HG03565 (cell line): ENCODE measurements at regions not wholly inside any gene's neighbourhood (a gene's known extent, or its start where the extent isn't known, plus 50 kb on each side); places are given as distances from the start of the nearest gene placed in this dataset.

Source experiments
- ATAC-seq: cut with Tn5 transposase; IDR thresholded peaks from one replicate; pipeline ENCODE4 v1.9.1; 2021; ENCODE audit warnings: mild to moderate bottlenecking, moderate library complexity; ENCODE audit not compliant: unreplicated experiment

DNA sequence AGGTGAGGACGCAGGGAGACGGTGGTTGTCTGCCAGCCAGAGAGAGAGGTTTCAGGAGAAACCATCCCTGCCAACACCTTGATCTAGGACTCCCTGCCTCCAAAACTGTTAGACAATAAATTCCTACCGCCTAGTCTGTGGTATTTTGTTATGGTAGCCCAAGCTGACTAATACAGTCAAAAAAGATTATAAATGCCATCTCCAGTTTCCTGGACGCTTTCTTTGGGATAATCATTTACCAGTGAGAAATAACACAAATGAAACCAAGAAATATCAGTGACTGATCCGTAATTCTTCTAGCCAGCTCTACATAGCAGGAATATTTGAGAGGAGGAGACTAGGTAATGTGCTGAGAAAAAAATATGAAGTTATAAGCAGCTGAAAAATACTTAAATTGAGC, 707.8 kb upstream of the LMCD1 start:
- ATAC-seq, result no peak

DNA sequence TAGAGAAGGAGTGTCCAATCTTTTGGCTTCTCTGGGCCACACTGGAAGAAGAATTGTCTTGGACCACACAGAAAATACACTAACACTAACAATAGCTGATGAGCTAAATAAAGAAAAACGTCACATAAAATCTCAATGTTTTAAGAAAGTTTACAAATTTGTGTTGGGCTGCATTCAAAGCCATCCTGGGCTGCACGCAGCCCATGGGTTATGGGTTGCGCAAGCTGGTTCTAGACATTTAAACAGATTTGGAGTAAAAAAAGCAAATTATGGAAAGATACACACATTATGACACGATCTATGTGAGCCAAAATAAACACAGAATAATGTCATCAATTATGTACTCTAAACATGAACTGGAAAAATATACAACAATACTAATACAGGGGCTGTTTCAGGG, 703.3 kb upstream of the LMCD1 start:
- ATAC-seq, result no peak

DNA sequence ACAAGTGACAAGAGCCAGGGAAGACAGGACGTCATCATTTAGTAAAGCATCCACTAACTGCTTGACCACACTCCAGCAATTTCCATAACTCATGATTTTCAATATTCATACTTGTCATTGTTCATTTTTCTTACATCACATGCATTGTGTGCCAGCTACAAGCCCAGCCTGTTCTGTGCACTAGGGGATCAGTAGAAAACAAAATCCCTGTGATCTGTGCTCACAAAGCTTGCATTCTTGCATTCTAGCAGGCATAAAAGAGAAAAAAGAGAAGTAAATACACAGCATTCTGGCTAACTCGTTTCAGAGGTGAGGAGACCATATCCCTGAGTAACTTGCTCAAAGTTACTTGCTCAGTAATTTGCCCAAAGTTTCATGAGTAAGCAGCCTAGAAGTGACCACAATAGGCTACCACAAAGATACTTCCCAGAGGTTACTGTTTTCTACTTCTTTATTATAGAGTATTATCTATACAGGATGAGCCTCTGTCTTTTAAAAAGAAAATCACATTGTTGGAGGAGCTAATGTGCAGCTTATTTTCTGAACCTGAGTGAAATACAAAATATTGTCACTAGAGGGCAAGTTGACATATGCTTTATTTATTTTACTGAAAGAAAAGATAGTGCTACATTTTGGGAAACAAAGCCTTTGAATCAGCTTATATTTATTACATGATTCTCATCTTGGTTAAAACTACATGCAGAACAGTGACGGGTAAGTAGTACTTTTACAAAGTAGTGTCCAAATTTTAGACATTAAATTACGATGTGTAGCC, 701.4 kb upstream of the LMCD1 start:
- no peak for ATAC-seq

DNA sequence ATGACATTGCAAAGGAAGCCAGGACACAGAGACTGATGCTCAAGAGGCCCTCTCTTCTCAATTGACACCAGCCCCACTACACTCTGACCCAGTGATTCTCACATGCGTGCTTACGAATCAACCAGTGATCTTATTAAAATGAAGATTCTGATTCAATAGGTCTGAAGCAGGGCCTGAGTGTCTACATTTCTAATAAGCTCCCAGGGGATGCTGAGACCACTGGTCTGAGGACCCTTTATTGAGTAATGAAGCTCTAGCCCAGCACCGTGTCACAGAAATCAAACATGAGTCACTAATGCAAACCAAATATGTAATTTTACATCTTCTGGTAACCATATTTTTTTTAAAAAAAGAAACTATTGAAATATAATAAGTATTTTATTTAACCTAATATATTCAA, 689.1 kb upstream of the LMCD1 start:
- ATAC-seq, result no peak

DNA sequence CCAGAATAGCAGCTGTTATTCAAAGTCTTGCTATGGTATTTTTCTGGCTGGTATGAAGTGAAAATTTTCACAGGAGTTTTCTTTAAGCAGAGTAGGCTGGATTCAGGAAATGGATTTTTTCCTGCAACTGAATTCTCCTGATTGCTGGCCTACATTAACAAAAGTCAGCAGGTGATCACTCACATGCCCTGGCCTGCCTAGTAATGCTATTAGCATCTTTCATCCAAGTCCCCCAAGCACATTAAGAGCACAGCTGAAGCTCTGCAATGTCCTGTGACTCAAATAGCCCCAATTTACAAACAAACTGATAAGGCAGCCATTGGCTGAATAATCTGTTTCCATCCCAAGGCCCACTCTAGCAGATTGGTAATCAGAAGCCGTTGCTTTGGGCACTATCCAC, 688.3 kb upstream of the LMCD1 start:
- no peak for ATAC-seq

DNA sequence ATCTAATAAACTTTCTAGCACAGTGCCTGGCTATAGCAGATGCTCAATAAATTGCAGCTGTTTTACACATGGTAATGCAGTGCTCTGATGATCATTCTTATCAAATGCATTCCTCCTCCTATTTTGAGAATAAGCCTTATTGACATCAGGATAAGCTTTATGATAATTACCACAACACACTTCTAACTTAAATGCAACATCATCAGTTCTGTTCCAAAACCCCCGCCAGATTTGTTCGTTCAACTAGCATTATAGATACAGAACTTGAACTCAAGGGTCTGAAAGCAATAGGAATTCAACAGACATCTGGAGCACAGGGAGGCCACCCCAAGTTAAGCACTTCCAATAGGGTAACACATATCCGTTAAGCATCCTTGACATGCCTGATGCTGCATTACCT, 684.4 kb upstream of the LMCD1 start:
- ATAC-seq, result no peak

DNA sequence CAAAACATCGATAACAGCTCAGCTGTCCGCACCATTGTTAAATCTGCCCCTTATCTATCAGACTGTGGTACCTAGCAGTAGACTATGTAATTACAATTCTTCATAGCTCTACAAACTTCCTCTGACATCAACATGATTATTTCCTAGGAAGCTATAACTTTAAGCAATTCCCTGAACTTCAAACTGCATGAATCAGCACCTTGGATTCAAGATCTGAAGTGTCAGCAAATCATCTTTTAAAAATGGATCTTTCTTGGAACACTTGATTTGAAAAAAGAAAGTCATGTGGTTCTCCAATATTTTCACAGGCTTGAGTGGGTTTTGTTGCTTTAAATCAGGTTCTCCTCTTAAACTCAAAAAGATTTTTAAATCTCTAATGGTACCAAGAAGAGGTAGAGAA, 680.7 kb upstream of the LMCD1 start:
- no peak for ATAC-seq

DNA sequence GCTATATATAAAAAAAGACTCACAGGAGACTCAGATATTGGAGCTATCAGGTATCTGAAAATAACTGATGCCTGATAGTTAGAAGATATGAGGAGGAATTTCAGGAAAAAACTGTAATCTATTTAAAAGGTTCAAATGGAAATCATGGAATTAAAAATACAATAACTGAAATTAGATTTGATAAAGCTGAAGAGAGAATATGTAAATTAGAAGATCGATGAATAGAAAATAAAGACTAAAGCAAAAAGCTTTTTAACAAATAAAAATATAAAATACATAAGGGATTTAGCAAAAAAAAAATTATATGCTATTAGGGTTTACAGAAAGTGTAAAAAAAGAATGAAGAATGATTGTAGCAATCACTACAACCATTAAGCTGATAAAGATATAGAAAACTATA, 679.8 kb upstream of the LMCD1 start:
- no peak for ATAC-seq

DNA sequence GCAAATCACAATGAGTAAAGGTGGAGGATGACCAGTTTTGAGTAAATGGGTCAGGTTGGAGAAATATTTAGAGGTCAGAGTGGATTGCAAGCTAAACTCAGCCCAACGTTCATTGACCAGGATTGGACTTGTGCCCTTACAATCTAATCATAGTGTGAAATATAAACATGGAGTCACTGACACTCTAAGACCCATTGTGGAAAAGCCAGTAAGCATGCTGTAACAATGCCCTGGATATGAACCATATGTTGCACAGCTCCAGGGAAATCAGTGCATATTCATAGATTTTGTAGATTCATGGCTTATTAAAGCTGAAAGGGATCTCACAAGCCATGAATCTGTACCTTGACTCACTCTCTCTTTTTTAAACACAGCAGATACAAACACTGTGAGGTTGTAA, 660.2 kb upstream of the LMCD1 start:
- no peak for ATAC-seq

DNA sequence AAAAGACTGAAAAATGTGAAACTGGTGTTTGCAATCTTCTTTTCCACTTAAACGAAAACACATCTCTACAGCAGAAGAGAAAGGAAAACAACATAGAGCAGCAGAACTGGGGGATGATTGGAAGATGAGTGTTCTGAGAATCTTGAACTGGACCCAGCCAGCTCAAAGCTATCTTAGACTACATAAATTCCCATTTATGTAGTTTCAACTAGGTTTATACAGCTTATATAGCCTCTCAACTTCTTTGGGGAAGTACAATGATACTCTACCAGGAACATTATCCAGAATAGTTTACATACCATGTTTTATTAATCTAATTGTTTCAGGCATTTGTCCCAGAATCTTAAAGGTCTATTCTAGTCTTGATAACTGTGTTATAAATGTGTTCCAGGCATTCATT, 658.2 kb upstream of the LMCD1 start:
- no peak for ATAC-seq

DNA sequence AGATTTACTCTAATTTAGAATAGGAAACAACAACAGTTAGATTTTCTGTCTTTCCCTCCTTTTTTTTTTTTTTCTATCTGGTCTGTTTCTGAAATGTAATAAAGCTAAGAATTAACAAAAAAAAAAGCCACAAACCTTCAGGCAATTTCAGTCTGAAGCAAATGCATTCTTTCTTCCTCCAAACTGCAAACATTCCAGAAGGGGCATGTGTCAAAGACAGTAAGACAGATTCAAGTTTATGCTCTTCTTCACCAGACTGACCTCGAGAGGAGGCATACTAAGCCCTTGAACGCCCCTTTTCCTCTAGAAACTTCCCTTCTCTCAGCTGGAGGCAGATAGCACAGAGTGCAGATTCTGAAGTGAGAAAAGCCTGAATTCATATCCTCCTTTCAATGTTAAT, 654.6 kb upstream of the LMCD1 start:
- ATAC-seq, result no peak

DNA sequence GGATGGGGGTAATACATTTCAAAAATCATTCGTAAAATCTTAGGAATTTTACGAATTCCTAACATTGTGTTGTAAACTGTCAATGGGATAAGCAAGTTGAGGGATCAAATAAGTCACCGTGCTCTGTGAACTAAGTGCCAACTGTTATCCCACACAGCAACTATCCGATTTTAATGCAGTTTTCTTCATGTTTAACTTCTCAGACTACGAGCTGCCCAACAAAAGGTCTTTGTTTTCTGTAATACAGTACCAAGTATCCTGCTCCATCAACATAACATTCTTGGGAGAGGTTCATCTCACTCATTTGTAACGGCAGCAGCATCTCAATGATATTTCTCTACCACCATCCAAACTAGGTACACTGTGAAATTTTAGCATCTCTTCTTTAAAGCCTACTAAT, 654.1 kb upstream of the LMCD1 start:
- ATAC-seq, result no peak

DNA sequence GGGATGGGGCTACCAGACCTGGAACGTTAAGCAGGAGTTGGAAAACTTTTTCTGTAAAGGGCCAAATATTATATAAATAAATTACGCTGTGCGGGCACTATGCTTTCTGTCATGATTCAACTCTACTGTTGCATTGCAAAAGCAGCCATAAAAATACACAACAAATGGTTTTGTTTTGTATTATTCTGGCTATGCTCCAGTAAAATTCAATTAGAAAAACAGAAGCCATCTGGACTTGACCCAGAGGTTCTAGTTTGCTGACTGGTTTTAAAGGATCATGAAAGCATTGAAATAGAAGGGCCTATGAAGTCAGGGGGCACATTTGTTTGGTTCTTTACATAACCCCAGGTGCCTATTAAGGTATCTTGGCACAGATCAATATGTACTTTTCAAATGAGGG, 647.4 kb upstream of the LMCD1 start:
- ATAC-seq, result no peak

DNA sequence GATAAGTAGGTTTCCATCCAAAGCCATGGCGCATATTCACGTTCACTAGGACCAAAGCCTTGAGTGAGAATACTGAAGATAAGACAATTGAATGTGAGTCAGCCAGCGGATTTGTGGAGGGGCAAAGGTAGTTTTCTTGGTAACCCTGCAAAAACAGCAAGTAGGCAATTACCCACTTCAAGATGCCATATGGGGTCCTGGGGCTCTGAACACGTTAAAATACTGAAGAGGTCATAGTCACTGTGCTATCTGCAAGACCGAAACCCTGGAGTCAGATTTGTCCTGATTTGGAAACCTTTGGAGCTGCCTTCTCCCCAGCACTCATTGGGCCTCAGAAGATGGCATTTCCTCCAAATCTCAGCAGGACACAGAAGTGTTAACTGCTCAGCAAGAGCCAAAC, 646.9 kb upstream of the LMCD1 start:
- no peak for ATAC-seq

DNA sequence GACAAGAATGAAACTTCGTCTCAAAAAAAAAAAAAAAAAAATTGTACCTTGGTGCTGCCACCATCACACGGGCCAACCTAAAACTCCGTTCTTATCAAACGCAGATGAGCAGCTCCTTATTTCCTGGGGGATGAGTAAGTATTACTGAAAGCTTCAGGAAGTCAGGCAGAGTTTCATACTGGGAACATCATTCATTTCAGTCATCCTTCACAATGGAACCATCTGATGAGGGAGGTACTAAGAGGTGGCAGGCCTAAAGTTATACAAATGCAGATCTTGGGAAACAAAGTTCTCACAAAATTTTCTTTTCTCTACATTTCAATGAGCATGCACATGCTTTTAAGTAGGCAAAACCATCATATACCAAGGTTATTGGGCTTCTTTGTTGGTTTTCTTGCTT, 636.0 kb upstream of the LMCD1 start:
- no peak for ATAC-seq

DNA sequence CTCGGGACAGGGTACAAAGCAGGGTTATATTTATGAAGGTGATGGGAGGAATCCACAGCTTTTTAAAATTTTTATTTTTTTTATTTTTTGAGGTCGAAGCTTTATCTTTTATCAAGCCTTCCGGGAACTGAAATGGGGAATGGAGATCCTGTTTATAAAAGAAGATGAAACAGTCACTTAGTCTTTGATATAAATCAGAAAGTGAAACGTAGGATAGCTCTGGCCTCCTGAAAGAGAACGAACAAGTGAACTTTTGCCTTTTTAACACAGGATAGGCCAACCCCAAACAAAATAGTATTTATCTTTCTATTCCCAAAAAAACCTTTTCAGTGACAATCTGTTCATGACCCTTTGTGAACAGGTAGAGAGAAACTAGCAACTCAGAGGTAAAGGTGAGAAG, 634.0 kb upstream of the LMCD1 start:
- ATAC-seq, result no peak

DNA sequence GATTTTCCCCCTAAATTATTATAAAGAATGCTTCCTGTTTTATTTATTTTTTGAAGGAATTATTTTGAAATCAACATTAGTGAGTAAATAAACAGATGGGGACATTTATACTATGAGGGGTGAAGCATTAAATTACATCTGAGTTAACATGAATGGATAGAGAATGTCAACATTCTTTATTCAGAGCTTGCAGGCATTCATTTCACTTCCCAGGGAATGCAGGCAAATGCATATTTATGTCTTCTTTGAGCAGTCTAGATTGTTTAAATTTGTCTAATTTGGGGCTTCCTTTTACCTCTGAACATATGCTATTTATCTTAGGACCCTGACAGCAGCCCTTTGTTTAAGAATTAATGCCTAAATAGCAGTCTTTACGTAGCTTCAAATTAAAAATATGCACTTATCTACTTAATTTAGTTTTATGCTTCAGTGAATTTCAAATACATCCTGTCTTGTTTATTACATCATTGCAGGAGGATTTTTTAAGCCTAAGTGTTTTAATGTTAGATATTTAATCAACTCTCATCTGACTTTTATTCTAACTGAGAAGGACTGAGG, 630.5 kb upstream of the LMCD1 start:
- no peak for ATAC-seq

DNA sequence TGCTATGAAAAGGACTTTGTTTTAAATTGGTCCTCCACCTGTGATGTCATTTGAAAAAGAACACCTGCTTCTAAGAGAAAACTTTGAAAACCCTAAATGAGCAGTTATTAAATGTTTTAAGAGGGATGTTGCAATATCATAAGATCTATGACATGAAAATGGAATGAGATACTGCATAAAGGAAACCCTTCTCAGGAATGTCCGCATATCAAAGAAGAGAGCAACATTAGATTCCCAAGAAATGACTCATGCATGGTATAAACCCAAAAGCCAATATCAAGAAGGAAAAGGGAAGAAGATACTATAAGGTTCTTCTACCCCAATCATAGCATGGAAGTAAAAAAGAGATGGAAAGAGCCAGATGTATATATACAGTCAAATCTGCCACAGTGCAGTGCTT, 627.5 kb upstream of the LMCD1 start:
- no peak for ATAC-seq

DNA sequence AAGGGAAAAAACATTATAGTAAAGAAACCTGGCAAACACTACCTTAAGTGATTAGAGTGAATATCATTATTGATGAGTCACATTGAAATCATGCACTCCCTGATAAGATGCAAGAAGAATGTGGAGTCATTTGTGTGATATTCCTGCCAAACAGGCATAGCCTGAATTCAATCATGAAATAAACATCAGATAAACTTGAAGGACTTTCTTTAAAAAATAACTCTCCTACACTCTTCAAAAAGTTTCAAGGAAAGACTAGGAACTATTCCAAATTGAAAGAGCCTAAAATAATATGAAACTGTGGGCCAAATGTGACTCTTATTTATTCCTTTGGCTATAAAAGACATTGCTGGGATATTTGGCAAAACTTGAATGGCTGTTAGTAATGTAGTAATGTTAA, 625.7 kb upstream of the LMCD1 start:
- no peak for ATAC-seq

DNA sequence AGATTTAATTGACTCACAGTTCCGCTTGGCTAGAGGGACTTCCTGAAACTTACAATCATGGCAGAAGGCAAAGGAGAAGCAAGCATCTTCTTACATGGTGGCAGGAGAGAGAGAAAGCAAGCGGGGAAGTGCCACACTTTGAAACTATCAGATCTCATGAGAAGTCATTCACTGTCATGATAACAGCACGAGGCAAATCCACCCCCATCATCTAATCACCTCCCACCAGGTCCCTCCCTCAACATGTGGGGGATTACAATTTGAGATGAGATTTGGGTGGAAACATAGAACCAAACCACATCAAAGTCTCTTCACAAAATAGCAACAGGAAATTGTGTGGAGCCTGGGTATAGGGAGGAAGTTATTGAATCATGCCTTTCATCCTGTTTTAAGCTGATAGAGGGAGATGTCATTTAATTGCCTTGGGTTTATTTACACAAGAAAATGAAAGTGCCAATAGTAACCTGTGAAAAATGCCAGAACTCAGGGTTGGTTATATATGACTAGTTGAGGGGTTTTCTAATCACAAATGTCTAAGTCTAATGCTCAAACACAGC, 624.8 kb upstream of the LMCD1 start:
- ATAC-seq, result no peak

DNA sequence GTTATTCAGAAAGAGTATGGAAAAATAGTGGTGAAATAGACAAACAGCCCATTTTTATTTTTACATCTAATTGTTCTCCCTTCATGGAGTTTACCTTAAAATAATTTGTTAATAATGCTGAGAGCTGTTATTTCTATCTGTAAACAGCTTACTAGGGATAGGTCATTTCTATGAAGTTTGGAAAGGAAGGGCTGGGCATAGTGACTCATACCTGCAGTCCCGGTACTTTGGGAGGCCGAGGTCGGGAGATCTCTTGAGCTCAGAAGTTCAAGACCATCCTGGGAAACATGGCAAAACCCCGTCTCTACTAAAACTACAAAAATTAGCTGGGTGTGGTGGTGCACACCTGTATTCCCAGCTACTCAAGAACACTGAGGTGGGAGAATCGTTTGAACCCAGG, 624.3 kb upstream of the LMCD1 start:
- ATAC-seq, result no peak

DNA sequence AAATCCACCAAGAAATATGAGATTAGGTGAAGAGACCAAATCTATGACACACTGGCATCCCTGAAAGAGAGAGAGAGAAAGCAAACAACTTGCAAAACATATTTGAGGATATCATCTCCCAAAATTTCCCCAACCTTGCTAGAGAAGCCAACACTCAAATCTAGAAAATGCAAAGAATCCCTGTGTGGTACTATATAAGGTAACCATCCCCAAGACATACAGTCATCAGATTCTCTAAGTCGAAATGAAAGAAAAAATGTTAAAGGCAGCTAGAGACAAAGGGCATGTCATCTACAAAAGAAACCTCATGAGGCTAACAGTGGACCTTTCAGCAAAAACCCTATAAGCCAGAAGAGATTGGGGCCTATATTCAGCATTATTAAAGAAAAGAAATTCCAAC, 622.1 kb upstream of the LMCD1 start:
- no peak for ATAC-seq

DNA sequence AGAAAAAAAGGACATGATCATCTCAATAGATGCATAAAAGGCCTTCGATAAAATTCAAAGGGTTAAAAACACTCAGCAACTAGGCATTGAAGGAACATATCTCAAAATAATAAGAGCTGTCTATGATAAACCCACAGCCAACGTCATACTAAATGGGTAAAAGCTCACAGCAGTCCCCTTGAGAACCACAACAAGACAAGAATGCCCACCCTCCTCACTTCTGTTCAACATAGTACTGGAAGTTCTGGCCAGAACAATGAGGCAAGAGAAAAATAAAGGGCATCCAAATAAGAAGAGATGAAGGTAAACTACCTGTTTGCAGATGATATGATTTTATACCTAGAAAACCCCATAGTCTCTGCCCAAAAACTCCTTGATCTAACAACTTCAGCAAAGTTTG, 619.7 kb upstream of the LMCD1 start:
- no peak for ATAC-seq
